Ishikawa (cell line): ENCODE measurements at regions not wholly inside any gene's neighbourhood (a gene's known extent, or its start where the extent isn't known, plus 50 kb on each side); places are given as distances from the start of the nearest gene placed in this dataset.

Source experiments
- CEBPB ChIP-seq: IDR thresholded peaks from 2 replicates; pipeline ENCODE4 v1.6.1; 2012
- CREB1 ChIP-seq: IDR thresholded peaks from 2 replicates; pipeline ENCODE4 v1.6.1; 2012; ENCODE audit warnings: low read depth
- EGR1 ChIP-seq: IDR thresholded peaks from 2 replicates; pipeline ENCODE4 v1.6.1; 2012
- EP300 ChIP-seq: IDR thresholded peaks from 2 replicates; pipeline ENCODE4 v1.6.1; 2012; ENCODE audit warnings: borderline replicate concordance
- FOXM1 ChIP-seq: IDR thresholded peaks from 2 replicates; pipeline ENCODE4 v1.6.1; 2012; ENCODE audit warnings: low read depth, borderline replicate concordance
- MAX ChIP-seq: IDR thresholded peaks from 2 replicates; pipeline ENCODE4 v1.6.1; 2012
- RAD21 ChIP-seq: IDR thresholded peaks from 2 replicates; pipeline ENCODE4 v1.6.1; 2012; ENCODE audit warnings: low read depth
- REST ChIP-seq: IDR thresholded peaks from 2 replicates; pipeline ENCODE4 v1.6.1; 2012; ENCODE audit warnings: low read depth, mild to moderate bottlenecking
- TAF1 ChIP-seq: IDR thresholded peaks from 2 replicates; pipeline ENCODE4 v1.6.1; 2012; ENCODE audit warnings: low read depth, mild to moderate bottlenecking
- USF1 ChIP-seq: IDR thresholded peaks from 2 replicates; pipeline ENCODE4 v1.6.1; 2012
- ZBTB7A ChIP-seq: IDR thresholded peaks from 2 replicates; pipeline ENCODE4 v1.6.1; 2012; ENCODE audit warnings: low read depth

GRCh38 chr15:60165111-60165510 is 161.0 kb downstream of the FOXB1 start:
- no peak for TF ChIP-seq FOXM1
- no peak for TF ChIP-seq REST
- no peak for TF ChIP-seq ZBTB7A
- no peak for TF ChIP-seq MAX
- TF ChIP-seq USF1 = no peak
- TF ChIP-seq CREB1 = no peak
- no peak for TF ChIP-seq RAD21
- TF ChIP-seq TAF1 = no peak
- TF ChIP-seq CEBPB = no peak
- no peak for TF ChIP-seq EGR1
- no peak for TF ChIP-seq EP300
